T-cell (primary cell): ENCODE measurements at regions not wholly inside any gene's neighbourhood (a gene's known extent, or its start where the extent isn't known, plus 50 kb on each side); places are given as distances from the start of the nearest gene placed in this dataset.
A peak's percentile ranks its signal among the peaks of the same experiment; 100 is the strongest.

Source experiments
- ATAC-seq, 4 experiments: fragments of 200-7000 bp in 3 of 4; fragments of 150-1000 bp in 1 of 4; cut with Tn5 transposase; replicated peaks in 1 of 4; 1 replicate in 3 of 4; 2 replicates in 1 of 4; pipeline ENCODE4 v1.10.0; 2021; ENCODE audit warnings: moderate library complexity in 3 of 4, mild to moderate bottlenecking in 2 of 4, moderate number of reproducible peaks in 1 of 4
- CTCF ChIA-PET, 2 donors: fragments of 300-600 bp; sonication (Branson Sonifier 250); formaldehyde crosslinking; loops; one replicate each; lab custom pipeline; 2022; ENCODE audit warnings: antibody characterized with exemption in 2 of 2; lab: Charles Lee
- POLR2A ChIA-PET, 2 donors: fragments of 300-600 bp; sonication (Branson Sonifier 250); formaldehyde crosslinking; loops; one replicate each; lab custom pipeline; 2022; ENCODE audit warnings: antibody characterized with exemption in 2 of 2; lab: Charles Lee
- DNase-seq, 35 experiments: peaks; one replicate each; pipeline versions ENCODE4 v3.0.0 to v3.0.0-alpha.2; 2013 to 2023
- H3K27ac ChIP-seq: one replicate; pipeline ENCODE4 v1.5.1; 2013; ENCODE audit warnings: low read length
- H3K27me3 ChIP-seq, 2 experiments: replicated peaks in 1 of 2; 1 replicate in 1 of 2; 2 replicates in 1 of 2; pipeline versions ENCODE4 v1.6.1 to v1.7.0; 2013; ENCODE audit warnings: low read length in 1 of 2, mixed read lengths in 1 of 2; ENCODE audit not compliant: control insufficient read depth in 2 of 2, insufficient read depth in 2 of 2; ENCODE audit errors: extremely low read depth in 1 of 2
- H3K36me3 ChIP-seq, 2 donors: 1 replicate in 1 of 2; 2 replicates in 1 of 2; pipeline versions ENCODE4 v1.6.1 to v1.7.0; 2013; ENCODE audit warnings: low read length in 1 of 2; ENCODE audit not compliant: control insufficient read depth in 2 of 2, insufficient read depth in 1 of 2; ENCODE audit errors: extremely low read depth in 1 of 2
- H3K4me1 ChIP-seq, 2 experiments: 1 replicate in 1 of 2; 2 replicates in 1 of 2; pipeline versions ENCODE4 v1.6.1 to v1.7.0; 2013; ENCODE audit warnings: low read length in 2 of 2, mixed read lengths in 1 of 2; ENCODE audit not compliant: insufficient read depth in 2 of 2, control insufficient read depth in 1 of 2; ENCODE audit errors: extremely low read depth in 1 of 2
- H3K4me3 ChIP-seq, 2 donors: 1 replicate in 1 of 2; 2 replicates in 1 of 2; pipeline versions ENCODE4 v1.5.1 to v1.7.0; 2013; ENCODE audit warnings: mild to moderate bottlenecking in 2 of 2, low read length in 1 of 2, moderate library complexity in 1 of 2; ENCODE audit not compliant: control insufficient read depth in 1 of 2; ENCODE audit errors: extremely low read depth in 1 of 2
- H3K9me3 ChIP-seq: 2 replicates; pipeline ENCODE4 v1.7.0; 2013
- H3K27ac Mint-ChIP-seq, 2 donors: one replicate each; pipeline ENCODE4 v1.8.0; 2020 to 2021; ENCODE audit warnings: mild to moderate bottlenecking in 2 of 2, mixed read lengths in 2 of 2
- H3K27me3 Mint-ChIP-seq, 2 donors: one replicate each; pipeline ENCODE4 v1.8.0; 2021 to 2022; ENCODE audit warnings: mixed read lengths in 2 of 2
- H3K36me3 Mint-ChIP-seq: one replicate; pipeline ENCODE4 v1.8.0; 2021; ENCODE audit warnings: mixed read lengths
- H3K4me1 Mint-ChIP-seq, 3 donors: one replicate each; pipeline ENCODE4 v1.8.0; 2020 to 2022; ENCODE audit warnings: mixed read lengths in 3 of 3, mild to moderate bottlenecking in 1 of 3
- H3K4me3 Mint-ChIP-seq, 3 donors: one replicate each; pipeline ENCODE4 v1.8.0; 2020 to 2022; ENCODE audit warnings: mild to moderate bottlenecking in 3 of 3, mixed read lengths in 3 of 3, moderate library complexity in 3 of 3
- H3K9me3 Mint-ChIP-seq, 3 donors: one replicate each; pipeline ENCODE4 v1.8.0; 2020 to 2022; ENCODE audit warnings: mixed read lengths in 3 of 3
- WGBS: methylation state at CpG from one replicate; pipeline ENCODE4 v1.1.5; 2013; ENCODE audit warnings: missing lambda C conversion rate; ENCODE audit not compliant: insufficient coverage; 5-methylcytosine and 5-hydroxymethylcytosine counted together

GRCh38 chr20:59398537-59399205 lies 98.3 kb downstream of the EDN3 start:
- Mint-ChIP-seq H3K27ac (no peak overlapping the region), H3K36me3 (no peaks in the 10 kb centered on the region), H3K4me1 (peaks cover 0 to 2% (median 0%) of the 10 kb centered on the region in 3 donors), H3K9me3 (no peaks in the 10 kb centered on the region), H3K4me3 (no peak overlapping the region), H3K27me3 (peaks cover 3 to 9% of the 10 kb centered on the region in 2 donors)
- DNase-seq (no peak), ATAC-seq (no peak)
- no peak overlapping the region for H3K4me3 ChIP-seq
- ChIA-PET POLR2A (interaction anchor here (0.5 to 0.6 kb wide), 3 partner anchors 13 to 1695 kb away, joined by 3 to 4 read pairs (median 3); no protein-coding TSS in a partner anchor), CTCF (interaction anchor here in 1 of 2 donors (0.7 kb wide), 1 partner anchor 105 kb away, joined by 4 read pairs; no protein-coding TSS in a partner anchor)
- no peak overlapping the region for H3K27ac ChIP-seq
- 63% methylated on average over 5 of the region's 12 CpGs for WGBS
- H3K36me3 ChIP-seq: no peaks in the 10 kb centered on the region
- H3K9me3 ChIP-seq: no peaks in the 10 kb centered on the region
- peaks cover 6 to 49% of the 10 kb centered on the region in 2 experiments for H3K27me3 ChIP-seq
- peaks cover 9 to 12% of the 10 kb centered on the region in 2 experiments for H3K4me1 ChIP-seq

- H3K27ac ChIP-seq: no peak overlapping the region
- H3K9me3 Mint-ChIP-seq: no peaks in the 10 kb centered on the region
- H3K27me3 ChIP-seq: peaks cover 6 to 50% of the 10 kb centered on the region in 2 experiments
- ChIA-PET POLR2A (interaction anchor here (0.5 to 0.6 kb wide), 2 partner anchors 535 to 1696 kb away, joined by 3 to 4 read pairs; no protein-coding TSS in a partner anchor), CTCF (no interaction called here)
- peaks cover 9 to 18% of the 10 kb centered on the region in 2 experiments for H3K4me1 ChIP-seq
- peaks cover 5 to 11% of the 10 kb centered on the region in 2 donors for H3K27me3 Mint-ChIP-seq
- H3K27ac Mint-ChIP-seq: no peak overlapping the region
- no peak overlapping the region for H3K4me3 Mint-ChIP-seq
- DNase-seq: no peak
- no peak overlapping the region for H3K4me3 ChIP-seq
- no peaks in the 10 kb centered on the region for H3K9me3 ChIP-seq
- no peak for ATAC-seq
- WGBS: 66% methylated on average over 17 of the region's 17 CpGs
- H3K4me1 Mint-ChIP-seq: peaks cover 0 to 8% (median 4%) of the 10 kb centered on the region in 3 donors
- H3K36me3 ChIP-seq: no peaks in the 10 kb centered on the region
- H3K36me3 Mint-ChIP-seq: no peaks in the 10 kb centered on the region
These were observed 99.2 kb downstream of the EDN3 start for GRCh38 chr20:59399426-59400099.

GRCh38 chr20:59400708-59401107 lies 100.3 kb downstream of the EDN3 start:
- H3K36me3 Mint-ChIP-seq: no peaks in the 10 kb centered on the region
- peak in 2 of 4 experiments; percentile 25 to 40 for ATAC-seq
- peak in 19 of 35 experiments; percentile 10 to 76 (median 35) for DNase-seq

GRCh38 chr20:59402681-59403080 lies 102.3 kb downstream of the EDN3 start:
- no peak overlapping the region for H3K4me3 Mint-ChIP-seq
- peaks cover 0 to 8% (median 4%) of the 10 kb centered on the region in 3 donors for H3K4me1 Mint-ChIP-seq
- Histone ChIP-seq H3K9me3 (no peaks in the 10 kb centered on the region), H3K4me1 (peaks cover 9 to 18% of the 10 kb centered on the region in 2 experiments), H3K36me3 (no peaks in the 10 kb centered on the region), H3K4me3 (no peak overlapping the region), H3K27me3 (peaks cover 8 to 45% of the 10 kb centered on the region in 2 experiments), H3K27ac (no peak overlapping the region)
- 40% methylated on average over 5 of the region's 9 CpGs for WGBS
- DNase-seq: peak in 10 of 35 experiments; percentile 11 to 45 (median 27)
- H3K9me3 Mint-ChIP-seq: no peaks in the 10 kb centered on the region
- no peaks in the 10 kb centered on the region for H3K36me3 Mint-ChIP-seq
- ChIA-PET CTCF (interaction anchor here in 1 of 2 donors (0.5 to 2.8 kb wide), 3 partner anchors 180 to 754 kb away, joined by 3 to 14 read pairs (median 3); no protein-coding TSS in a partner anchor), POLR2A (no interaction called here)
- peak; percentile 46 to 55 (median 54) for ATAC-seq
- peaks cover 15 to 29% of the 10 kb centered on the region in 2 donors for H3K27me3 Mint-ChIP-seq
- H3K27ac Mint-ChIP-seq: no peak overlapping the region

More at GRCh38 chr20:59400708-59401107, 100.3 kb downstream of the EDN3 start:
- Histone ChIP-seq H3K27ac (no peak overlapping the region), H3K9me3 (no peaks in the 10 kb centered on the region), H3K36me3 (no peaks in the 10 kb centered on the region), H3K4me1 (peaks cover 9 to 18% of the 10 kb centered on the region in 2 experiments), H3K4me3 (no peak overlapping the region), H3K27me3 (peaks cover 6 to 57% of the 10 kb centered on the region in 2 experiments)
- peaks cover 0 to 8% (median 4%) of the 10 kb centered on the region in 3 donors for H3K4me1 Mint-ChIP-seq
- H3K4me3 Mint-ChIP-seq: no peak overlapping the region
- H3K27me3 Mint-ChIP-seq: peaks cover 12 to 18% of the 10 kb centered on the region in 2 donors
- no peak overlapping the region for H3K27ac Mint-ChIP-seq
- CTCF ChIA-PET: no interaction called here
- 33% methylated on average over 3 of the region's 9 CpGs for WGBS
- POLR2A ChIA-PET: no interaction called here
- H3K9me3 Mint-ChIP-seq: no peaks in the 10 kb centered on the region

DNA sequence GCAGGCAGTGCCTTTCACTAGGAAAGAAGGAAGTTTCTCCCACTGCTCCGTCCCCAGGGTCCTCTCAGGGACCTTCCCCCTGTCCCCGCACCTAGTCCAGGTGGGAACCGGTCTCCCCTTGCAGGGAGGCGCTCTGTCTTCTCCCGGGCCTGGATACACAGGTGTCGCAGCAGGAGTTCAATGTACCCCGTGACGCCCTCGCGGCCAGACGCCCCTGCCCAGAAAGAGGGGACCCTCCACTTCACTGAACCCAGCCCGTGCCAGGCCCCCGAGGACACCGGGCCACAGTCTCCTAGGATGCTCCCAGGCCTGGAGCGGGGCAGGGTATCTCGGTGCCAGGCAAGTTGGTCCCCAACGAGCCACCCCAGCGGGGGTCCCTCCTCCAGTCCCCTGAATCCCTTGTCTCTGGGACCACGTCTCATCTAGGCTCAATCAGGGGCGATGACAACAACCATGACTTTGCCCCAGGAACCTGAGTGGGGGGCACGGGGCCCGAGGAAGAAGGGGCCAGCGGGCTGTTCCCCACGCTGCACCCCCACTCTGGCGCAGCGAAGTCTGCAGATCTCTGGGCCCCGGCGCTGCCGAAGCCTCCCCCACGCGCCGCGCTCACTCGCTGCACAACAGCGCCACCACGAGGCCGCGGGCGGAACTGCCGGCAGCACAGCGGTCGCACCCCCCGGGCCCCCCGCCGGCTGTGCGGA lies 103.0 kb downstream of the EDN3 start:
- Mint-ChIP-seq H3K36me3 (no peaks in the 10 kb centered on the region), H3K4me1 (peaks cover 0 to 8% (median 4%) of the 10 kb centered on the region in 3 donors), H3K9me3 (no peaks in the 10 kb centered on the region), H3K4me3 (peak overlapping the region in 1 of 3 donors; percentile 65), H3K27me3 (peaks cover 15 to 34% of the 10 kb centered on the region in 2 donors), H3K27ac (peak overlapping the region in 1 of 2 donors; percentile 83)
- CTCF ChIA-PET: interaction anchor here in 1 of 2 donors (2.8 kb wide), 1 partner anchor 533 kb away, joined by 14 read pairs; no protein-coding TSS in a partner anchor
- H3K9me3 ChIP-seq: no peaks in the 10 kb centered on the region
- no peak overlapping the region for H3K27ac ChIP-seq
- peaks cover 8 to 46% of the 10 kb centered on the region in 2 experiments for H3K27me3 ChIP-seq
- peak; percentile 75 to 87 (median 80) for ATAC-seq
- DNase-seq: peak; percentile 16 to 84 (median 71)
- POLR2A ChIA-PET: no interaction called here
- peak overlapping the region; percentile 23 to 29 for H3K4me3 ChIP-seq
- no peaks in the 10 kb centered on the region for H3K36me3 ChIP-seq
- WGBS: 6% methylated on average over 44 of the region's 46 CpGs
- peaks cover 9 to 18% of the 10 kb centered on the region in 2 experiments for H3K4me1 ChIP-seq
